Common myeloid progenitor, CD34-positive (primary cell): ENCODE measurements at regions not wholly inside any gene's neighbourhood (a gene's known extent, or its start where the extent isn't known, plus 50 kb on each side); places are given as distances from the start of the nearest gene placed in this dataset.

ENCODE experiments used
- CTCF ChIA-PET: fragments of 350-600 bp; sonication (Branson Sonifier 250); formaldehyde crosslinking; loops from one replicate; lab custom pipeline; 2021; ENCODE audit warnings: antibody characterized with exemption; lab: Charles Lee
- POLR2A ChIA-PET: fragments of 350-600 bp; sonication (Branson Sonifier 250); formaldehyde crosslinking; loops from one replicate; lab custom pipeline; 2021; ENCODE audit warnings: antibody characterized with exemption; lab: Charles Lee
- DNase-seq, 3 donors: peaks; one replicate each; pipeline versions ENCODE4 v3.0.0 to v3.0.0-alpha.2; 2013
- H3K27ac ChIP-seq, 2 experiments: 1 replicate in 1 of 2; 2 replicates in 1 of 2; pipeline ENCODE4 v1.7.0; 2013; ENCODE audit warnings: inconsistent platforms in 2 of 2, low read length in 2 of 2, mild to moderate bottlenecking in 2 of 2, low read depth in 1 of 2, moderate library complexity in 1 of 2; ENCODE audit not compliant: severe bottlenecking in 2 of 2, insufficient read depth in 1 of 2, poor library complexity in 1 of 2
- H3K27me3 ChIP-seq, 5 experiments: replicated peaks in 2 of 5; 1 replicate in 3 of 5; 2 replicates in 2 of 5; pipeline versions ENCODE4 v1.6.1 to v1.7.0; 2013; ENCODE audit warnings: low read length in 4 of 5, mild to moderate bottlenecking in 2 of 5, moderate library complexity in 2 of 5, inconsistent platforms in 1 of 5; ENCODE audit not compliant: insufficient read depth in 5 of 5, control insufficient read depth in 4 of 5
- H3K36me3 ChIP-seq, 4 experiments: 1 replicate in 2 of 4; 2 replicates in 2 of 4; pipeline versions ENCODE4 v1.6.1 to v1.7.0; 2013; ENCODE audit warnings: low read length in 3 of 4, control low read depth in 1 of 4, mild to moderate bottlenecking in 1 of 4; ENCODE audit not compliant: control insufficient read depth in 4 of 4, insufficient read depth in 4 of 4
- H3K4me1 ChIP-seq, 4 experiments: 1 replicate in 3 of 4; 2 replicates in 1 of 4; pipeline versions ENCODE4 v1.6.1 to v1.7.1; 2013; ENCODE audit warnings: low read length in 3 of 4, mild to moderate bottlenecking in 3 of 4, control low read depth in 1 of 4, inconsistent platforms in 1 of 4, moderate library complexity in 1 of 4; ENCODE audit not compliant: control insufficient read depth in 4 of 4, insufficient read depth in 4 of 4; ENCODE audit errors: control extremely low read depth in 1 of 4
- H3K4me3 ChIP-seq, 7 experiments: 1 replicate in 4 of 7; 2 replicates in 3 of 7; pipeline versions ENCODE4 v1.5.1 to v1.7.0; 2013; ENCODE audit warnings: mild to moderate bottlenecking in 7 of 7, low read length in 6 of 7, moderate library complexity in 6 of 7, inconsistent platforms in 2 of 7, low read depth in 2 of 7, control low read depth in 1 of 7; ENCODE audit not compliant: insufficient read depth in 4 of 7, control insufficient read depth in 1 of 7; ENCODE audit errors: extremely low read depth in 1 of 7
- H3K9me3 ChIP-seq, 5 experiments: 1 replicate in 4 of 5; 2 replicates in 1 of 5; pipeline versions ENCODE4 v1.6.1 to v1.7.1; 2013; ENCODE audit warnings: low read length in 4 of 5, mild to moderate bottlenecking in 2 of 5, inconsistent platforms in 1 of 5, low read depth in 1 of 5, moderate library complexity in 1 of 5; ENCODE audit not compliant: control insufficient read depth in 4 of 5, insufficient read depth in 2 of 5; ENCODE audit errors: control extremely low read depth in 1 of 5
- WGBS: methylation state at CpG from one replicate; pipeline ENCODE4 v1.1.5; 2013; ENCODE audit not compliant: insufficient coverage; 5-methylcytosine and 5-hydroxymethylcytosine counted together

GRCh38 chr2:60268032-60268431, 285.4 kb downstream of the BCL11A start:
- 90% methylated on average over 4 of the region's 4 CpGs for WGBS
- Histone ChIP-seq H3K9me3 (peaks cover 0 to 3% (median 0%) of the 10 kb centered on the region in 5 experiments), H3K27ac (no peak overlapping the region), H3K4me1 (no peaks in the 10 kb centered on the region), H3K4me3 (no peak overlapping the region), H3K36me3 (no peaks in the 10 kb centered on the region), H3K27me3 (no peaks in the 10 kb centered on the region)
- CTCF ChIA-PET = no interaction called here
- POLR2A ChIA-PET = no interaction called here
- no peak for DNase-seq

DNA sequence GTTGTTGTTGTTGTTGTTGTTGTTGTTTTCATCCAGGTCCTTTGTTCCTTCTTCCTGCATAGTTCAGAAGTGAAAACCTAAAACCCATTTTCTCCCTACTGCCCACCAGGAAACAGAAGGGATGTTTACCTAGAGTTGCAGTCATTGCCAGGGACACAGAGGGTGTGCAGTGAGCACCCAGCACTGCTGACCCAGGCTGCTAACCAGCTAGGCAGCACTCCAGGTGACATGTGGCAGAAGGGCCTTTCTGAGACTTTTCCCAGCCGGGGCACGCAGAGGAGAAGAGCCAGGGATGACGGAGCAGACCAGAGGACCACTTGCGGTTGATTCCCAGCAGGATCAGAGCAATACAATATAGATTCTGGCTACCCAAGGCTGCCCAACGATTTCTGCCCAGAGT, 286.3 kb downstream of the BCL11A start:
- POLR2A ChIA-PET = no interaction called here
- CTCF ChIA-PET = no interaction called here
- Histone ChIP-seq H3K36me3 (no peaks in the 10 kb centered on the region), H3K9me3 (peaks cover 0 to 3% (median 0%) of the 10 kb centered on the region in 5 experiments), H3K4me3 (no peak overlapping the region), H3K27me3 (no peaks in the 10 kb centered on the region), H3K4me1 (peaks cover 0 to 1% (median 0%) of the 10 kb centered on the region in 4 experiments), H3K27ac (no peak overlapping the region)
- WGBS = 89% methylated on average over 3 of the region's 5 CpGs
- no peak for DNase-seq

DNA sequence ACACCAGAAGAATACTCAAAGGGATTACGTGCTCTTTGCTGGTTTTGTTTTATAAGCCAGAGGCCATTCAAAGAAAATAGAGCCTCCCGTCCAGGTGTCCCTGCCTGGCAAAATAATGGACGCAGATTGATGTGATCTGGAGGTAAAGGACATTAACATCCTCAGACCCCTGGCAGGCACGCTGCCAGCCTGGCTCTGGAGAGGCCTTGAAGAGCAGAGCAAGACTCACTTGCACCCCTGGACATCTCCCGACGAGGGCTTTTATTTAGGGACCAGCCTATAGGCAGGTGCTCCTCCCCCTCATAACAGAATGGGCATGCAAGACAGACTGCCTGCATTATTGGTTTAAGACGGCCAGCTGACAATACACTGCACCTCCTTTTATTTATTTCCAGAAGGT, 291.3 kb downstream of the BCL11A start:
- no peak overlapping the region for H3K27ac ChIP-seq
- CTCF ChIA-PET = interaction anchor here (1.4 kb wide), 1 partner anchor 24 kb away, joined by 4 read pairs; no protein-coding TSS in a partner anchor
- WGBS = 98% methylated on average over 7 of the region's 7 CpGs
- H3K27me3 ChIP-seq = no peaks in the 10 kb centered on the region
- POLR2A ChIA-PET = no interaction called here
- DNase-seq = no peak
- peaks cover 0 to 21% (median 4%) of the 10 kb centered on the region in 4 experiments for H3K4me1 ChIP-seq
- H3K9me3 ChIP-seq = no peaks in the 10 kb centered on the region
- no peaks in the 10 kb centered on the region for H3K36me3 ChIP-seq
- H3K4me3 ChIP-seq = no peak overlapping the region

GRCh38 chr2:60260639-60261296, 292.7 kb downstream of the BCL11A start:
- Histone ChIP-seq H3K4me3 (no peak overlapping the region), H3K36me3 (no peaks in the 10 kb centered on the region), H3K27me3 (no peaks in the 10 kb centered on the region), H3K27ac (no peak overlapping the region), H3K9me3 (no peaks in the 10 kb centered on the region), H3K4me1 (peaks cover 0 to 21% (median 4%) of the 10 kb centered on the region in 4 experiments)
- DNase-seq = peak in 2 of 3 donors; percentile 16 to 18
- WGBS = 77% methylated on average over 11 of the region's 13 CpGs
- ChIA-PET POLR2A (no interaction called here), CTCF (interaction anchor here (1.4 kb wide), 1 partner anchor 25 kb away, joined by 4 read pairs; no protein-coding TSS in a partner anchor)

DNA sequence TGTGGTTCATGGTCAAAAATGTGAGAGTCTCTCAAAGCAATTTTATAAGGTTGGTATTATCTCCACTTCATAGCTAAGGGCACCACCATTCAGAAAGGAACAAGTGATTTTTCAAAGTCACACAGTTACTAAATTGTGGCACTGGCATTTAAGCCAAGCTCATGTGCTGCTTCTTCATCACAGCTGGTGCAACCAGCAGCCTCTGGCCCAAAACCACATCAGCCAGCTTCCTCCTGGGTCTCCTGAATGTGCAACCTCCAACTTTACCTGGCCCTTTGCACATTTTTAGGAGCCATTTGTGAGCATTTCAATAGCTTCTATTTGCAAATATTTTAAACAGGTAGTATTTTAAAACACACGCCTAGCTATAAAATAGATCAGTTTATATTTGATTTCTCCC, 293.7 kb downstream of the BCL11A start:
- no peaks in the 10 kb centered on the region for H3K9me3 ChIP-seq
- WGBS = no CpG with 5 or more reads among the region's 1 CpG
- no peaks in the 10 kb centered on the region for H3K27me3 ChIP-seq
- H3K4me1 ChIP-seq = peaks cover 0 to 21% (median 4%) of the 10 kb centered on the region in 4 experiments
- no peaks in the 10 kb centered on the region for H3K36me3 ChIP-seq
- no peak overlapping the region for H3K4me3 ChIP-seq
- no peak overlapping the region for H3K27ac ChIP-seq
- peak in 2 of 3 donors; percentile 15 to 32 for DNase-seq
- ChIA-PET CTCF (interaction anchor here (0.6 kb wide), 1 partner anchor 44 kb away, joined by 3 read pairs; no protein-coding TSS in a partner anchor), POLR2A (no interaction called here)

- CTCF ChIA-PET = interaction anchor here (1.4 kb wide), 1 partner anchor 52 kb away, joined by 3 read pairs; no protein-coding TSS in a partner anchor
- POLR2A ChIA-PET = no interaction called here
- H3K27ac ChIP-seq = no peak overlapping the region
- H3K4me1 ChIP-seq = no peaks in the 10 kb centered on the region
- 97% methylated on average over 6 of the region's 6 CpGs for WGBS
- H3K27me3 ChIP-seq = no peaks in the 10 kb centered on the region
- no peaks in the 10 kb centered on the region for H3K9me3 ChIP-seq
- no peak for DNase-seq
- H3K36me3 ChIP-seq = no peaks in the 10 kb centered on the region
- no peak overlapping the region for H3K4me3 ChIP-seq
Measured at GRCh38 chr2:60252581-60253150, 300.8 kb downstream of the BCL11A start.

- no peaks in the 10 kb centered on the region for H3K4me1 ChIP-seq
- DNase-seq = no peak
- H3K27me3 ChIP-seq = no peaks in the 10 kb centered on the region
- H3K4me3 ChIP-seq = no peak overlapping the region
- H3K9me3 ChIP-seq = no peaks in the 10 kb centered on the region
- no peak overlapping the region for H3K27ac ChIP-seq
- ChIA-PET POLR2A (no interaction called here), CTCF (interaction anchor here (1.4 kb wide), 1 partner anchor 53 kb away, joined by 3 read pairs; no protein-coding TSS in a partner anchor)
- H3K36me3 ChIP-seq = no peaks in the 10 kb centered on the region
Measured at GRCh38 chr2:60251247-60251646, 302.2 kb downstream of the BCL11A start.
